ENCODE measurements at regions not wholly inside any gene's neighbourhood (a gene's known extent, or its start where the extent isn't known, plus 50 kb on each side); places are given as distances from the start of the nearest gene placed in this dataset.

- Histone ChIP-seq H3K27me3 (replicated peaks in 2 of 5; ENCODE audit: control insufficient read depth in 4 of 5, insufficient read depth in 5 of 5, low read length in 4 of 5) (no peaks in the 10 kb centered on the region), H3K27ac (ENCODE audit: insufficient read depth in 1 of 2, low read depth in 1 of 2, low read length in 2 of 2, poor library complexity in 1 of 2, severe bottlenecking in 2 of 2) (no peak overlapping the region), H3K36me3 (ENCODE audit: control insufficient read depth in 4 of 4, insufficient read depth in 4 of 4, low read length in 3 of 4) (no peaks in the 10 kb centered on the region), H3K4me3 (ENCODE audit: control insufficient read depth in 1 of 7, extremely low read depth in 1 of 7, insufficient read depth in 4 of 7, low read depth in 2 of 7, low read length in 6 of 7) (no peak overlapping the region), H3K4me1 (ENCODE audit: control extremely low read depth in 1 of 4, control insufficient read depth in 4 of 4, insufficient read depth in 4 of 4, low read length in 3 of 4) (no peaks in the 10 kb centered on the region), H3K9me3 (ENCODE audit: control extremely low read depth in 1 of 5, control insufficient read depth in 4 of 5, insufficient read depth in 2 of 5, low read depth in 1 of 5, low read length in 4 of 5) (peaks cover 0 to 6% (median 0%) of the 10 kb centered on the region in 5 experiments)
- 100% methylated on average over 1 of the region's 3 CpGs for WGBS (ENCODE audit: insufficient coverage)
- ChIA-PET CTCF (no interaction called here), POLR2A (no interaction called here)
- no peak for DNase-seq
Measured at GRCh38 chr3:176401211-176401610, 796.1 kb downstream of the TBL1XR1 start.

- 88% methylated on average over 1 of the region's 2 CpGs for WGBS (ENCODE audit: insufficient coverage)
- POLR2A ChIA-PET = no interaction called here
Measured at GRCh38 chr3:176399193-176399592, 798.1 kb downstream of the TBL1XR1 start.

GRCh38 chr3:176395240-176395639 lies 802.0 kb downstream of the TBL1XR1 start:
- ChIA-PET CTCF (no interaction called here), POLR2A (no interaction called here)
- H3K27ac ChIP-seq (ENCODE audit: insufficient read depth in 1 of 2, low read depth in 1 of 2, low read length in 2 of 2, poor library complexity in 1 of 2, severe bottlenecking in 2 of 2) = no peak overlapping the region
- no CpG with 5 or more reads among the region's 2 CpGs for WGBS (ENCODE audit: insufficient coverage)
- H3K4me3 ChIP-seq (ENCODE audit: control insufficient read depth in 1 of 7, extremely low read depth in 1 of 7, insufficient read depth in 4 of 7, low read depth in 2 of 7, low read length in 6 of 7) = no peak overlapping the region
- DNase-seq = no peak
- no peaks in the 10 kb centered on the region for H3K4me1 ChIP-seq (ENCODE audit: control extremely low read depth in 1 of 4, control insufficient read depth in 4 of 4, insufficient read depth in 4 of 4, low read length in 3 of 4)
- H3K27me3 ChIP-seq (replicated peaks in 2 of 5; ENCODE audit: control insufficient read depth in 4 of 5, insufficient read depth in 5 of 5, low read length in 4 of 5) = no peaks in the 10 kb centered on the region
- no peaks in the 10 kb centered on the region for H3K36me3 ChIP-seq (ENCODE audit: control insufficient read depth in 4 of 4, insufficient read depth in 4 of 4, low read length in 3 of 4)
- peaks cover 0 to 17% (median 0%) of the 10 kb centered on the region in 5 experiments for H3K9me3 ChIP-seq (ENCODE audit: control extremely low read depth in 1 of 5, control insufficient read depth in 4 of 5, insufficient read depth in 2 of 5, low read depth in 1 of 5, low read length in 4 of 5)

More at GRCh38 chr3:176399193-176399592, 798.1 kb downstream of the TBL1XR1 start:
- no peak for DNase-seq
- Histone ChIP-seq H3K36me3 (ENCODE audit: control insufficient read depth in 4 of 4, insufficient read depth in 4 of 4, low read length in 3 of 4) (no peaks in the 10 kb centered on the region), H3K4me1 (ENCODE audit: control extremely low read depth in 1 of 4, control insufficient read depth in 4 of 4, insufficient read depth in 4 of 4, low read length in 3 of 4) (no peaks in the 10 kb centered on the region), H3K9me3 (ENCODE audit: control extremely low read depth in 1 of 5, control insufficient read depth in 4 of 5, insufficient read depth in 2 of 5, low read depth in 1 of 5, low read length in 4 of 5) (peaks cover 0 to 9% (median 0%) of the 10 kb centered on the region in 5 experiments), H3K27ac (ENCODE audit: insufficient read depth in 1 of 2, low read depth in 1 of 2, low read length in 2 of 2, poor library complexity in 1 of 2, severe bottlenecking in 2 of 2) (no peak overlapping the region), H3K27me3 (replicated peaks in 2 of 5; ENCODE audit: control insufficient read depth in 4 of 5, insufficient read depth in 5 of 5, low read length in 4 of 5) (no peaks in the 10 kb centered on the region), H3K4me3 (ENCODE audit: control insufficient read depth in 1 of 7, extremely low read depth in 1 of 7, insufficient read depth in 4 of 7, low read depth in 2 of 7, low read length in 6 of 7) (no peak overlapping the region)
- CTCF ChIA-PET = no interaction called here

GRCh38 chr3:176378789-176379188 lies 818.5 kb downstream of the TBL1XR1 start:
- no peak for DNase-seq
- no CpG with 5 or more reads among the region's 2 CpGs for WGBS (ENCODE audit: insufficient coverage)
- no peak overlapping the region for H3K4me3 ChIP-seq (ENCODE audit: control insufficient read depth in 1 of 7, extremely low read depth in 1 of 7, insufficient read depth in 4 of 7, low read depth in 2 of 7, low read length in 6 of 7)
- ChIA-PET CTCF (no interaction called here), POLR2A (no interaction called here)
- H3K36me3 ChIP-seq (ENCODE audit: control insufficient read depth in 4 of 4, insufficient read depth in 4 of 4, low read length in 3 of 4) = no peaks in the 10 kb centered on the region
- no peaks in the 10 kb centered on the region for H3K27me3 ChIP-seq (replicated peaks in 2 of 5; ENCODE audit: control insufficient read depth in 4 of 5, insufficient read depth in 5 of 5, low read length in 4 of 5)
- H3K27ac ChIP-seq (ENCODE audit: insufficient read depth in 1 of 2, low read depth in 1 of 2, low read length in 2 of 2, poor library complexity in 1 of 2, severe bottlenecking in 2 of 2) = no peak overlapping the region
- H3K9me3 ChIP-seq (ENCODE audit: control extremely low read depth in 1 of 5, control insufficient read depth in 4 of 5, insufficient read depth in 2 of 5, low read depth in 1 of 5, low read length in 4 of 5) = no peaks in the 10 kb centered on the region
- peaks cover 0 to 2% (median 0%) of the 10 kb centered on the region in 4 experiments for H3K4me1 ChIP-seq (ENCODE audit: control extremely low read depth in 1 of 4, control insufficient read depth in 4 of 4, insufficient read depth in 4 of 4, low read length in 3 of 4)

- no peak overlapping the region for H3K4me3 ChIP-seq (ENCODE audit: control insufficient read depth in 1 of 7, extremely low read depth in 1 of 7, insufficient read depth in 4 of 7, low read depth in 2 of 7, low read length in 6 of 7)
- peaks cover 0 to 2% (median 0%) of the 10 kb centered on the region in 4 experiments for H3K4me1 ChIP-seq (ENCODE audit: control extremely low read depth in 1 of 4, control insufficient read depth in 4 of 4, insufficient read depth in 4 of 4, low read length in 3 of 4)
- no peaks in the 10 kb centered on the region for H3K9me3 ChIP-seq (ENCODE audit: control extremely low read depth in 1 of 5, control insufficient read depth in 4 of 5, insufficient read depth in 2 of 5, low read depth in 1 of 5, low read length in 4 of 5)
- no peak for DNase-seq
- POLR2A ChIA-PET = no interaction called here
- H3K27me3 ChIP-seq (replicated peaks in 2 of 5; ENCODE audit: control insufficient read depth in 4 of 5, insufficient read depth in 5 of 5, low read length in 4 of 5) = no peaks in the 10 kb centered on the region
- no peaks in the 10 kb centered on the region for H3K36me3 ChIP-seq (ENCODE audit: control insufficient read depth in 4 of 4, insufficient read depth in 4 of 4, low read length in 3 of 4)
- no peak overlapping the region for H3K27ac ChIP-seq (ENCODE audit: insufficient read depth in 1 of 2, low read depth in 1 of 2, low read length in 2 of 2, poor library complexity in 1 of 2, severe bottlenecking in 2 of 2)
- CTCF ChIA-PET = no interaction called here
Measured at GRCh38 chr3:176376531-176376930, 820.8 kb downstream of the TBL1XR1 start.

GRCh38 chr3:176375519-176375918 lies 821.8 kb downstream of the TBL1XR1 start:
- Histone ChIP-seq H3K27me3 (replicated peaks in 2 of 5; ENCODE audit: control insufficient read depth in 4 of 5, insufficient read depth in 5 of 5, low read length in 4 of 5) (no peaks in the 10 kb centered on the region), H3K27ac (ENCODE audit: insufficient read depth in 1 of 2, low read depth in 1 of 2, low read length in 2 of 2, poor library complexity in 1 of 2, severe bottlenecking in 2 of 2) (no peak overlapping the region), H3K4me1 (ENCODE audit: control extremely low read depth in 1 of 4, control insufficient read depth in 4 of 4, insufficient read depth in 4 of 4, low read length in 3 of 4) (peaks cover 0 to 2% (median 0%) of the 10 kb centered on the region in 4 experiments), H3K9me3 (ENCODE audit: control extremely low read depth in 1 of 5, control insufficient read depth in 4 of 5, insufficient read depth in 2 of 5, low read depth in 1 of 5, low read length in 4 of 5) (no peaks in the 10 kb centered on the region), H3K36me3 (ENCODE audit: control insufficient read depth in 4 of 4, insufficient read depth in 4 of 4, low read length in 3 of 4) (no peaks in the 10 kb centered on the region), H3K4me3 (ENCODE audit: control insufficient read depth in 1 of 7, extremely low read depth in 1 of 7, insufficient read depth in 4 of 7, low read depth in 2 of 7, low read length in 6 of 7) (no peak overlapping the region)
- POLR2A ChIA-PET = no interaction called here
- WGBS (ENCODE audit: insufficient coverage) = 100% methylated on average over 1 of the region's 1 CpG
- no peak for DNase-seq
- CTCF ChIA-PET = no interaction called here

GRCh38 chr3:176362191-176362731 lies 835.0 kb downstream of the TBL1XR1 start:
- Histone ChIP-seq H3K4me3 (ENCODE audit: control insufficient read depth in 1 of 7, extremely low read depth in 1 of 7, insufficient read depth in 4 of 7, low read depth in 2 of 7, low read length in 6 of 7) (no peak overlapping the region), H3K36me3 (ENCODE audit: control insufficient read depth in 4 of 4, insufficient read depth in 4 of 4, low read length in 3 of 4) (no peaks in the 10 kb centered on the region), H3K4me1 (ENCODE audit: control extremely low read depth in 1 of 4, control insufficient read depth in 4 of 4, insufficient read depth in 4 of 4, low read length in 3 of 4) (no peaks in the 10 kb centered on the region), H3K9me3 (ENCODE audit: control extremely low read depth in 1 of 5, control insufficient read depth in 4 of 5, insufficient read depth in 2 of 5, low read depth in 1 of 5, low read length in 4 of 5) (peaks cover 0 to 5% (median 0%) of the 10 kb centered on the region in 5 experiments), H3K27ac (ENCODE audit: insufficient read depth in 1 of 2, low read depth in 1 of 2, low read length in 2 of 2, poor library complexity in 1 of 2, severe bottlenecking in 2 of 2) (no peak overlapping the region), H3K27me3 (replicated peaks in 2 of 5; ENCODE audit: control insufficient read depth in 4 of 5, insufficient read depth in 5 of 5, low read length in 4 of 5) (no peaks in the 10 kb centered on the region)
- WGBS (ENCODE audit: insufficient coverage) = 95% methylated on average over 39 of the region's 45 CpGs
- CTCF ChIA-PET = no interaction called here
- DNase-seq = no peak
- POLR2A ChIA-PET = no interaction called here
